Femur (tissue), 1 donor: ENCODE measurements at regions not wholly inside any gene's neighbourhood (a gene's known extent, or its start where the extent isn't known, plus 50 kb on each side); places are given as distances from the start of the nearest gene placed in this dataset.

Source experiments
- DNase-seq: peaks from one replicate; pipeline ENCODE4 v3.0.0-alpha.2; 2017

- no peak for DNase-seq
These were observed 114.6 kb upstream of the ARHGAP28 start for GRCh38 chr18:6614952-6615351.

- no peak for DNase-seq
These were observed 112.5 kb upstream of the ARHGAP28 start for GRCh38 chr18:6616981-6617380.

GRCh38 chr18:6621437-6621836 is 108.1 kb upstream of the ARHGAP28 start:
- DNase-seq = no peak

GRCh38 chr18:6623278-6623677 is 106.2 kb upstream of the ARHGAP28 start:
- DNase-seq = no peak

GRCh38 chr18:6624271-6624660 is 105.2 kb upstream of the ARHGAP28 start:
- DNase-seq = no peak

- DNase-seq = no peak
These were observed 104.7 kb upstream of the ARHGAP28 start for GRCh38 chr18:6624661-6625311.

- DNase-seq = no peak
These were observed 104.0 kb upstream of the ARHGAP28 start for GRCh38 chr18:6625481-6625880.

- DNase-seq = no peak
These were observed 103.1 kb upstream of the ARHGAP28 start for GRCh38 chr18:6626457-6626856.

GRCh38 chr18:6627645-6628044 is 101.9 kb upstream of the ARHGAP28 start:
- no peak for DNase-seq

- no peak for DNase-seq
These were observed 101.3 kb upstream of the ARHGAP28 start for GRCh38 chr18:6628187-6628586.

GRCh38 chr18:6629635-6630140 is 99.8 kb upstream of the ARHGAP28 start:
- no peak for DNase-seq

GRCh38 chr18:6633310-6633709 is 96.2 kb upstream of the ARHGAP28 start:
- DNase-seq = no peak

- DNase-seq = no peak
These were observed 93.4 kb upstream of the ARHGAP28 start for GRCh38 chr18:6636091-6636490.

- DNase-seq = no peak
These were observed 91.1 kb upstream of the ARHGAP28 start for GRCh38 chr18:6638447-6638846.

- DNase-seq = no peak
These were observed 90.2 kb upstream of the ARHGAP28 start for GRCh38 chr18:6639305-6639704.

- DNase-seq = no peak
These were observed 84.5 kb upstream of the ARHGAP28 start for GRCh38 chr18:6644836-6645627.

- no peak for DNase-seq
These were observed 82.7 kb upstream of the ARHGAP28 start for GRCh38 chr18:6646801-6647200.

- DNase-seq = no peak
These were observed 80.9 kb upstream of the ARHGAP28 start for GRCh38 chr18:6648581-6648980.

- no peak for DNase-seq
These were observed 79.9 kb upstream of the ARHGAP28 start for GRCh38 chr18:6649421-6650126.

- DNase-seq = no peak
These were observed 79.4 kb upstream of the ARHGAP28 start for GRCh38 chr18:6650127-6650507.

- no peak for DNase-seq
These were observed 78.8 kb upstream of the ARHGAP28 start for GRCh38 chr18:6650747-6651146.

- no peak for DNase-seq
These were observed 77.4 kb upstream of the ARHGAP28 start for GRCh38 chr18:6652098-6652497.

GRCh38 chr18:6653880-6654279 is 75.6 kb upstream of the ARHGAP28 start:
- DNase-seq = no peak
